Choroid plexus epithelial cell (primary cell): ENCODE measurements at regions not wholly inside any gene's neighbourhood (a gene's known extent, or its start where the extent isn't known, plus 50 kb on each side); places are given as distances from the start of the nearest gene placed in this dataset.

Source experiments
- DNase-seq: peaks from one replicate; pipeline ENCODE4 v3.0.0-alpha.2; 2010; ENCODE audit warnings: low read depth
- H3K4me3 ChIP-seq: 2 replicates; pipeline ENCODE4 v1.5.1; 2011; ENCODE audit warnings: low read depth, mild to moderate bottlenecking, control low read depth, low read length, moderate library complexity
- TF ChIP-seq, protein P1 (sequence below): conservative IDR thresholded peaks from 2 replicates; pipeline ENCODE4 v1.5.1; 2011; ENCODE audit warnings: low read depth, mild to moderate bottlenecking, control low read depth, inconsistent platforms, low read length, moderate library complexity

DNA sequence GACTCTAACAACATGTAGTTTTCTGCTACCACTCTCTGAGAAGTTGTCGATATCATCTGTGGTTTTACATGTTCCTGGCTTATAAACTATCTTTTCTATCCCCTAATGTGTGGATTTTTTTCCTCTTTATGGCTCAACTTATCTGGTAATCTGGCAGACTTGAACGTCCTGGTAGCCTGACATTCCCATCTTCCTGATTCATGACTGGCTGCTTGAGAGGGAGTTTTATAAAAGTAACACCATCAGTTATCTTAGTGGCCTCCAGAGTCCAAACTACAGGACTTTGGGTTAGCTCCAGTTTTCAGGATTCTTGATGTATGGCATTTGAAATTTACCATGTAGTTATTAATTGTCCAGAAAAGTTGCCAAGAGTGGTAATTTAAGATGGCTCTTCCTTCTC, 174.0 kb upstream of the GULP1 start:
- no peak overlapping the region for H3K4me3 ChIP-seq
- DNase-seq, result no peak
- TF ChIP-seq, protein P1, sequence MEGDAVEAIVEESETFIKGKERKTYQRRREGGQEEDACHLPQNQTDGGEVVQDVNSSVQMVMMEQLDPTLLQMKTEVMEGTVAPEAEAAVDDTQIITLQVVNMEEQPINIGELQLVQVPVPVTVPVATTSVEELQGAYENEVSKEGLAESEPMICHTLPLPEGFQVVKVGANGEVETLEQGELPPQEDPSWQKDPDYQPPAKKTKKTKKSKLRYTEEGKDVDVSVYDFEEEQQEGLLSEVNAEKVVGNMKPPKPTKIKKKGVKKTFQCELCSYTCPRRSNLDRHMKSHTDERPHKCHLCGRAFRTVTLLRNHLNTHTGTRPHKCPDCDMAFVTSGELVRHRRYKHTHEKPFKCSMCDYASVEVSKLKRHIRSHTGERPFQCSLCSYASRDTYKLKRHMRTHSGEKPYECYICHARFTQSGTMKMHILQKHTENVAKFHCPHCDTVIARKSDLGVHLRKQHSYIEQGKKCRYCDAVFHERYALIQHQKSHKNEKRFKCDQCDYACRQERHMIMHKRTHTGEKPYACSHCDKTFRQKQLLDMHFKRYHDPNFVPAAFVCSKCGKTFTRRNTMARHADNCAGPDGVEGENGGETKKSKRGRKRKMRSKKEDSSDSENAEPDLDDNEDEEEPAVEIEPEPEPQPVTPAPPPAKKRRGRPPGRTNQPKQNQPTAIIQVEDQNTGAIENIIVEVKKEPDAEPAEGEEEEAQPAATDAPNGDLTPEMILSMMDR, result no peak

DNA sequence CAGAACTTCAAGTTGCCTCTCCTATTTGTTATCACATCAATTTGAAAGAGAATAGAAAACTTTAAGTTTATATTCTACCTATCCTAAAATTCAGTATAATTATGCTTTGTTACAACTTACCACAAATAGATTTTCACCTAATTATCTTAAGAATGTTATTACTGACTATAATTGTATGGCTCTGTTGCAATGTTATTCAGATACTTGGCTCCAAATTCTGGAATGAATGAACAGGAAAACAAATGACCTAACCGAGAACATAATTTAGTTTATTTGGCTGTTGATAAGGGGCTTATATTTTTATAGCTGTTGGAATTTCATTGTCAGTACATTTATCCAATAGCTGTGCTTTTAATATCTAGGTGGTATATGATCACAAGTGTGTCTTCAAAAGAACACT, 173.2 kb upstream of the GULP1 start:
- no peak overlapping the region for H3K4me3 ChIP-seq
- DNase-seq, result no peak
- TF ChIP-seq, protein P1, result no peak

DNA sequence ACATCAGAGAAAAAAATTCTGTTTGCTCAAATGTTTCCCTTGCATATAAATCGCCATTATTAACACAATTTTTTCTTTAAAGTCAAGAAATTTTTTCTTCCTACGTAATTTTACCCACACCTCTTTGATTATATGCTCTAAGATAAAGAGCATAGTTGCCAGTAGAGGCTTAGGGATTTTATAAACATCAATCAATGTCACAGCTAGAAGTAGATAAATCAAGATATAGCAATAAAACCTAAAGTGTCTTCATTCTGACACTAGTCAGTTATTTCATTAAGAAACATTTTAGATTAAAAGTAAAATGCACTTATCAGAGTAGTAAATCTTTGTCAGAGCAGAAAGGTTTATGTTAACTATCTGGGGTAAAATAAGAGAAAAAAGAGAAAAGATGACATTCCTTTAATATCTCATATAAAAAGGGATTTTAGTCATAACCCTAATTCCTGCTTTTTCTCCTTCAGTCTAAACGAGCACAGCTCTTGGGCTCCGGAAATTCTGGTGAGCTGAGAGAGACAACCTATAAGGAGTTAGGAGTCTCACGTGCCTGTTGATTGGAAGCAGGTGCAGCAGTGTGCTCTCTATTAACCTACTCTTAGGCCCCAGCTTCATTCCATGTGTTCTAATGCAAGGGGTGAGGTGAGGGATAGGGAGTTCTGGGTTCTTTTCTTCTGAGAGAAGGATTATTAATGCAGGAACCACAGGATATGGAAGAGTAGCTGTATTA, 172.4 kb upstream of the GULP1 start:
- TF ChIP-seq, protein P1, result no peak
- H3K4me3 ChIP-seq, result no peak overlapping the region
- DNase-seq, result no peak

DNA sequence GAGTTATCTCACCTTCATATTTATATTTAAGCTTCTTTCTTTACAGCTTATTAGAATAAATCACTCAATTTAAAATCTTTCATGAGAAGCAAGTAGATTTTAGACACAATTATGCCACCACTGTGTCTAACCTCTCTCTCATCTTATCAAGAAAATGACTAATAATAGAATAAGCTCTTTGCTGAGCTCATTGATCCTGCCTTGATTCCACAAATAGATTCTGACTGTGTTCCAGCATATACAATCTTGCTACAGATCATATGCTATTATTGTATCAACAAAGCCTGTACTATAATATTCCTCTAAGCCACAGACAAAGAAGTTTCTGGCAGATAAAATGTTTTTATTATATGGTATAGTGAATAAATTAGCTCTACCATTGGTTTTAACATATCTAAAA, 168.7 kb upstream of the GULP1 start:
- TF ChIP-seq, protein P1, result no peak
- no peak for DNase-seq
- no peak overlapping the region for H3K4me3 ChIP-seq

DNA sequence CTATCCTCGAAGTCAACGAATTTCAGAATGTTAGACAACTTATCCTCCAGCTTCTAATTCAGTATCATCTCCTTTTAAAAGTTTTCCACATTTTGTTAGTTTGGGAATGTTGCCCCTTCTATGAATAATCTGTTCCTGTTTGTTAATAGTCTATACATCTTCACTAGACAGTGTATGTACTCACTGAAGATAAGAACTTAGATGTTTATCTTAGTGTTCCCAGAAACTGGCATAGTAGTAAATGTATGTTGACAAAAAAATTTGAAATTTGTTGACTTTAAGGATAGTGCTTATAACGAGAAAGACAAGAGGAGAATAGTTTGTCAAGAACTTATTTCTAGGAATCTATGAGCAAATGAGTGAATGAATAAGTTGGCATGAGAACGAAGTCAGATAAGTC, 162.0 kb upstream of the GULP1 start:
- TF ChIP-seq, protein P1, result no peak
- DNase-seq, result no peak

DNA sequence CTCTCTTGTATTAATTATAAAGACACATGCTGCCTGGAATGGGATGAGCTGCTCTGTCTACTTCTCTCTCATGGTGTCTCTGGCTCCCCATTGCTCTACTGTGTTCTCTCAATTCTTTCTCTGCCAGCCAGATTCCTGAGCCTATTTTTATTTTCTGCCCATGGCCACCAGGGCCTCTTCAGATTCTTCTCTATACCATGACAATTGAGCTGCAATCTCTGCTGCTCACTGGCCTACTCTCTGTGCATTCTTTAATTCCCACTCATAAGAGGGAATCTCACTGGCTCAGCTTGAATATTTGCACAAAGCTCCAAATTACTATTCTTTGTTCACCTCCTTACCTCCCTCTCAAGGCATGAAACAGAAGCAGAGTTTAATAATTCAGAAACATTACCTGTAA, 161.4 kb upstream of the GULP1 start:
- no peak overlapping the region for H3K4me3 ChIP-seq
- no peak for DNase-seq
- TF ChIP-seq, protein P1, result no peak

More for the DNA sequence above, 162.0 kb upstream of the GULP1 start:
- no peak overlapping the region for H3K4me3 ChIP-seq

DNA sequence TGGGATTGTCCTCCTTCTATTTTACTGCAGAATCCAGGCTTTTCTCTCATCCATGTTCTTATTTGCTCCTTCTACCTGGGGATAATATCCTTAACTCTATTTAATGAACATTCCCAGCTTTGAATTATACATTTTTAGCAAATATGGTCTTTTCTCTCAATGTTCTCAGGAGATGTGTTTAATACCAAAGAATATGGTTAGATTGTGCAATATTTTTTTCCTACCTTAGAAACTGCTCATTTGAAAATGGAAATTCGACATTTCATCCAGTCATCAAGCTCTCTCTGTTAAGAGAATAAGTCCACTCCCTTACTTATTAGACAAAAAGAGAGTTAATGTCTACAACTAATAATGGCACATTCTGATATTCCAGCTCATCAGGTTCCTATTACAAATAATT, 160.4 kb upstream of the GULP1 start:
- DNase-seq, result no peak
- TF ChIP-seq, protein P1, result no peak
- H3K4me3 ChIP-seq, result no peak overlapping the region
